Skin of body (tissue), 1 donor: ENCODE measurements at regions not wholly inside any gene's neighbourhood (a gene's known extent, or its start where the extent isn't known, plus 50 kb on each side); places are given as distances from the start of the nearest gene placed in this dataset.
"Not testable (repeated sequence)": the region's sequence is repeated elsewhere in the genome, so short reads cannot be mapped to it uniquely, and the experiment has no call there.

ENCODE experiments used
- DNase-seq: peaks from one replicate; lab custom pipeline; 2025; lab: John Stamatoyannopoulos, UW

GRCh38 chr3:18738393-18739098 is 313.4 kb upstream of the SATB1 start:
- no peak for DNase-seq

- peak; percentile 84 for DNase-seq
These were observed 309.9 kb upstream of the SATB1 start for GRCh38 chr3:18735005-18735404.

GRCh38 chr3:18734309-18734708 is 309.2 kb upstream of the SATB1 start:
- no peak for DNase-seq

GRCh38 chr3:18732474-18732873 is 307.3 kb upstream of the SATB1 start:
- DNase-seq: no peak

GRCh38 chr3:18730491-18730890 is 305.4 kb upstream of the SATB1 start:
- no peak for DNase-seq

- DNase-seq: no peak
These were observed 304.5 kb upstream of the SATB1 start for GRCh38 chr3:18729671-18730070.

GRCh38 chr3:18725668-18726407 is 300.7 kb upstream of the SATB1 start:
- peak; percentile 34 for DNase-seq

GRCh38 chr3:18724456-18724855 is 299.3 kb upstream of the SATB1 start:
- DNase-seq: no peak

GRCh38 chr3:18723206-18723810 is 298.2 kb upstream of the SATB1 start:
- DNase-seq: no peak

GRCh38 chr3:18720543-18720942 is 295.4 kb upstream of the SATB1 start:
- DNase-seq: no peak

- no peak for DNase-seq
These were observed 292.5 kb upstream of the SATB1 start for GRCh38 chr3:18717598-18717997.

- no peak for DNase-seq
These were observed 291.7 kb upstream of the SATB1 start for GRCh38 chr3:18716821-18717220.

GRCh38 chr3:18716101-18716500 is 291.0 kb upstream of the SATB1 start:
- no peak for DNase-seq

GRCh38 chr3:18715208-18715607 is 290.1 kb upstream of the SATB1 start:
- DNase-seq: no peak

GRCh38 chr3:18713577-18713951 is 288.4 kb upstream of the SATB1 start:
- DNase-seq: no peak

- no peak for DNase-seq
These were observed 287.8 kb upstream of the SATB1 start for GRCh38 chr3:18712713-18713576.

- no peak for DNase-seq
These were observed 279.2 kb upstream of the SATB1 start for GRCh38 chr3:18704326-18704725.

GRCh38 chr3:18703798-18704197 is 278.7 kb upstream of the SATB1 start:
- no peak for DNase-seq

- not testable (repeated sequence) for DNase-seq
These were observed 268.6 kb upstream of the SATB1 start for GRCh38 chr3:18693588-18694329.

- no peak for DNase-seq
These were observed 262.1 kb upstream of the SATB1 start for GRCh38 chr3:18687286-18687685.

GRCh38 chr3:18683900-18684299 is 258.8 kb upstream of the SATB1 start:
- DNase-seq: no peak
